Mammary epithelial cell (primary cell): ENCODE measurements at regions not wholly inside any gene's neighbourhood (a gene's known extent, or its start where the extent isn't known, plus 50 kb on each side); places are given as distances from the start of the nearest gene placed in this dataset.
A peak's percentile ranks its signal among the peaks of the same experiment; 100 is the strongest.

Experiments used
- EZH2 ChIP-seq: IDR thresholded peaks from 2 replicates; pipeline ENCODE4 v1.6.1; 2012; ENCODE audit warnings: low read length, inconsistent platforms, borderline replicate concordance
- TF ChIP-seq, protein P1 (sequence below), 2 donors: IDR thresholded peaks in 1 of 2; conservative IDR thresholded peaks in 1 of 2; 2 replicates each; pipeline ENCODE4 v1.5.1; 2011 to 2012; ENCODE audit warnings: inconsistent platforms in 2 of 2, low read length in 2 of 2, mild to moderate bottlenecking in 2 of 2, control low read depth in 1 of 2, low read depth in 1 of 2; ENCODE audit not compliant: insufficient read depth in 1 of 2; ENCODE audit errors: extremely low read depth in 1 of 2

- TF ChIP-seq, protein P1, sequence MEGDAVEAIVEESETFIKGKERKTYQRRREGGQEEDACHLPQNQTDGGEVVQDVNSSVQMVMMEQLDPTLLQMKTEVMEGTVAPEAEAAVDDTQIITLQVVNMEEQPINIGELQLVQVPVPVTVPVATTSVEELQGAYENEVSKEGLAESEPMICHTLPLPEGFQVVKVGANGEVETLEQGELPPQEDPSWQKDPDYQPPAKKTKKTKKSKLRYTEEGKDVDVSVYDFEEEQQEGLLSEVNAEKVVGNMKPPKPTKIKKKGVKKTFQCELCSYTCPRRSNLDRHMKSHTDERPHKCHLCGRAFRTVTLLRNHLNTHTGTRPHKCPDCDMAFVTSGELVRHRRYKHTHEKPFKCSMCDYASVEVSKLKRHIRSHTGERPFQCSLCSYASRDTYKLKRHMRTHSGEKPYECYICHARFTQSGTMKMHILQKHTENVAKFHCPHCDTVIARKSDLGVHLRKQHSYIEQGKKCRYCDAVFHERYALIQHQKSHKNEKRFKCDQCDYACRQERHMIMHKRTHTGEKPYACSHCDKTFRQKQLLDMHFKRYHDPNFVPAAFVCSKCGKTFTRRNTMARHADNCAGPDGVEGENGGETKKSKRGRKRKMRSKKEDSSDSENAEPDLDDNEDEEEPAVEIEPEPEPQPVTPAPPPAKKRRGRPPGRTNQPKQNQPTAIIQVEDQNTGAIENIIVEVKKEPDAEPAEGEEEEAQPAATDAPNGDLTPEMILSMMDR (conservative IDR thresholded peaks at IDR 0.05 in 1 of 2, IDR thresholded peaks at IDR 0.05 in 1 of 2; ENCODE audit: extremely low read depth in 1 of 2, insufficient read depth in 1 of 2, low read depth in 1 of 2, low read length in 2 of 2), result peak; percentile 5
- TF ChIP-seq EZH2, result no peak
Observed at GRCh38 chr4:177879851-177880250, 437.6 kb upstream of the AGA start.
